ENCODE measurements at regions not wholly inside any gene's neighbourhood (a gene's known extent, or its start where the extent isn't known, plus 50 kb on each side); places are given as distances from the start of the nearest gene placed in this dataset.
"Not testable (repeated sequence)": the region's sequence is repeated elsewhere in the genome, so short reads cannot be mapped to it uniquely, and the experiment has no call there.

- intact Hi-C loops (cut with micrococcal nuclease); H3K27me3 Mint-ChIP-seq (ENCODE audit: insufficient read depth); DNase-seq (ENCODE audit: low spot score); H3K36me3 Mint-ChIP-seq (ENCODE audit: low read depth); H3K9me3 Mint-ChIP-seq; H3K27ac Mint-ChIP-seq; H3K4me3 Mint-ChIP-seq; H3K4me1 Mint-ChIP-seq (ENCODE audit: low read depth): not testable (repeated sequence)
Observed at GRCh38 chr16:18135024-18135423, 201.5 kb downstream of the NPIPA8 start.

- H3K4me3 Mint-ChIP-seq; H3K4me1 Mint-ChIP-seq (ENCODE audit: low read depth); H3K27me3 Mint-ChIP-seq (ENCODE audit: insufficient read depth); H3K9me3 Mint-ChIP-seq; intact Hi-C loops (cut with micrococcal nuclease); H3K36me3 Mint-ChIP-seq (ENCODE audit: low read depth); H3K27ac Mint-ChIP-seq; DNase-seq (ENCODE audit: low spot score): not testable (repeated sequence)
Observed at GRCh38 chr16:18131587-18131986, 204.9 kb downstream of the NPIPA8 start.

DNA sequence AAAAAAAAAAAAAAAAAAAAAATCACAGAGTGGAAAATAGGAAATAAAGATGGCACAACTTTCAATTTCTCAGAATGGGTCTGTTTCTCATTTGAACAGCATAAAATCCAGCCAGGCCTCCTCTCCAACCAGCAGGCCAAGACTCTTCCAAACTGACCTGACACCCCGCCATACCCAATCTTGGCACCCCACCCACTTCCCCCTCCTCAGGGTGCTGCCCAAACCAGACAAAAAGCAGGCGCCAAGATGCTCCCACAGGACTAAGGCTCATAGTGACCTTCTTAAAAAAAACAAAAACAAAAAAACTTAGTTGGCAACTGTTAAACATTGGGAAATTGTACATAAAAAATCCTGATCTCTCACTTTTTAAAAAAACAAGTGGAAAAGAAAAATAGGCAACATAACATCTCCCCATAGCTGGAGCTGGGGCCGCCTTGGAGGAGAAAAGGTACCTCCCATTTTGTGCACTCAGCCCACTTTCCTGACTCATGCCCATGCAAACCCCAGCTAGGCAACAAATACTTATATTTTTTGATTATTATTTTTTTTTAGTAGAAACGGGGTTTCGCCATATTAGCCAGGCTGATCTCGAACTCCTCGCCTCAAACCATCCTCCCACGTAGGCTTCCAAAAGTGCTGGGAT lies 205.9 kb downstream of the NPIPA8 start:
- H3K4me3 Mint-ChIP-seq; DNase-seq (ENCODE audit: low spot score); H3K27ac Mint-ChIP-seq; H3K27me3 Mint-ChIP-seq (ENCODE audit: insufficient read depth); H3K4me1 Mint-ChIP-seq (ENCODE audit: low read depth); H3K36me3 Mint-ChIP-seq (ENCODE audit: low read depth); intact Hi-C loops (cut with micrococcal nuclease); H3K9me3 Mint-ChIP-seq: not testable (repeated sequence)

DNA sequence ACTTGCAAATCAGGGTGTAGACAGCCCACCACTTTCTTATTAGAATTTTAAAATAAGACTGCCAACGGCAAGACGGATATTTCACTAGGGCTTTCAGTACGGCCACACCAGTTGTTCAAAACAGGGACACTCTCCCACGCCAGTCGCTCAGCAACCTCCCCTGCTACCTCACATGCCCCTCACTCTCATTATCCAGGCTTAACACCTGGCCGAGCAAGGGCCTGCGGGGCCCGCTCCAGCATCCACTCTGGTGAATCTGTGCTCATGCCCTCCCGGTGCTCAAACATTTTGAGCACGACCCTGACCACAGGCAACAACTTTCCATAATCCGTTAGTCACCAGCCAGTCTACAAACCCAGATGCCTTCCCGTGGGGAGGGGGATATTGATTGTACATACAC lies 209.5 kb downstream of the NPIPA8 start:
- DNase-seq (ENCODE audit: low spot score); H3K27ac Mint-ChIP-seq; H3K4me3 Mint-ChIP-seq; H3K27me3 Mint-ChIP-seq (ENCODE audit: insufficient read depth); H3K4me1 Mint-ChIP-seq (ENCODE audit: low read depth); H3K36me3 Mint-ChIP-seq (ENCODE audit: low read depth); intact Hi-C loops (cut with micrococcal nuclease); H3K9me3 Mint-ChIP-seq: not testable (repeated sequence)

DNA sequence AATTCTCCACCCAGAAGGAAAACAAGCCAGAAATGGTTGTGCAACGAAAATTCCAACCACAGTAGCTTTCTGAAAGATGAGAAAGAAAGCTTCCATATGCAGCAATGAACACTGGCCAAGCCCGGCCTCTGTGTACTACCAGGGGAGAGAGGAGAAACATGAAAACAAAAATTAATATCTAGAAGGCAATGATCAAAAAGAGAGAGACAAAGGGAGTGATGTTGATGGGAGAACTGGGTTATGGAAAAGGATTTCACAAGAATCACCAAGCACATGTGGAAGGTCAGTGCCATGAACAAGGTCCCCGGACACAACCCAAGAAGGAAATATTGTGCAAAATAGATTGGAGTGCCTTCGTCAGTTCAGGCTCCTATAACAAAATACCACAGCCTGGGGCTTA lies 217.4 kb downstream of the NPIPA8 start:
- H3K4me1 Mint-ChIP-seq (ENCODE audit: low read depth); H3K9me3 Mint-ChIP-seq; DNase-seq (ENCODE audit: low spot score); H3K27me3 Mint-ChIP-seq (ENCODE audit: insufficient read depth); H3K36me3 Mint-ChIP-seq (ENCODE audit: low read depth); H3K4me3 Mint-ChIP-seq; H3K27ac Mint-ChIP-seq; intact Hi-C loops (cut with micrococcal nuclease): not testable (repeated sequence)

GRCh38 chr16:18118684-18119083 lies 217.9 kb downstream of the NPIPA8 start:
- H3K36me3 Mint-ChIP-seq (ENCODE audit: low read depth); H3K9me3 Mint-ChIP-seq; H3K4me1 Mint-ChIP-seq (ENCODE audit: low read depth); DNase-seq (ENCODE audit: low spot score); H3K27ac Mint-ChIP-seq; intact Hi-C loops (cut with micrococcal nuclease); H3K27me3 Mint-ChIP-seq (ENCODE audit: insufficient read depth); H3K4me3 Mint-ChIP-seq: not testable (repeated sequence)

DNA sequence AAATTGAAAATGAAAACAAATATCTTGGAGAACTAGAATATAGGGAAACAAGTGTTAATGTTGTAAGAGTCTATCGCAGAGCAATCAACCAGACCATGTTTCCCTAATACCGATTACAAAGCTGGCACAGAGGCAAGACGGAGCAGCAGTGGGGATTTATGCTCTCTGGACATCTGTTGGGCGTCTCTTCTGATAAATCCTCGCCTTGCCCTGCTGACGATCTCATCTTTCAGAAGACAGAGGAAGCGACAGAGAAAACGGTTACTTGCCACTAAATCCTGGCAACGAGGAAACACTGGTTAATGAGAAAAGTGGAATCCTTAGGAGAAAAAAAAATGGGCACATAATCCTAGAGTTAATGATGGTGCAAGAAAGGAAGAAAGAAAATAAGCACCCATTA lies 218.5 kb downstream of the NPIPA8 start:
- intact Hi-C loops (cut with micrococcal nuclease); H3K4me3 Mint-ChIP-seq; H3K4me1 Mint-ChIP-seq (ENCODE audit: low read depth); H3K9me3 Mint-ChIP-seq; DNase-seq (ENCODE audit: low spot score); H3K36me3 Mint-ChIP-seq (ENCODE audit: low read depth); H3K27ac Mint-ChIP-seq; H3K27me3 Mint-ChIP-seq (ENCODE audit: insufficient read depth): not testable (repeated sequence)

GRCh38 chr16:18104412-18104811 lies 232.1 kb downstream of the NPIPA8 start:
- intact Hi-C loops (cut with micrococcal nuclease); H3K27ac Mint-ChIP-seq; H3K9me3 Mint-ChIP-seq; H3K36me3 Mint-ChIP-seq (ENCODE audit: low read depth); H3K27me3 Mint-ChIP-seq (ENCODE audit: insufficient read depth); H3K4me3 Mint-ChIP-seq; DNase-seq (ENCODE audit: low spot score); H3K4me1 Mint-ChIP-seq (ENCODE audit: low read depth): not testable (repeated sequence)

- H3K9me3 Mint-ChIP-seq; H3K27me3 Mint-ChIP-seq (ENCODE audit: insufficient read depth); intact Hi-C loops (cut with micrococcal nuclease); H3K4me1 Mint-ChIP-seq (ENCODE audit: low read depth); H3K36me3 Mint-ChIP-seq (ENCODE audit: low read depth); DNase-seq (ENCODE audit: low spot score); H3K27ac Mint-ChIP-seq; H3K4me3 Mint-ChIP-seq: not testable (repeated sequence)
Observed at GRCh38 chr16:18101077-18101476, 235.5 kb downstream of the NPIPA8 start.

- H3K27me3 Mint-ChIP-seq (ENCODE audit: insufficient read depth); H3K4me3 Mint-ChIP-seq; DNase-seq (ENCODE audit: low spot score); H3K4me1 Mint-ChIP-seq (ENCODE audit: low read depth); H3K27ac Mint-ChIP-seq; intact Hi-C loops (cut with micrococcal nuclease); H3K36me3 Mint-ChIP-seq (ENCODE audit: low read depth); H3K9me3 Mint-ChIP-seq: not testable (repeated sequence)
Observed at GRCh38 chr16:18092605-18093004, 243.9 kb downstream of the NPIPA8 start.

DNA sequence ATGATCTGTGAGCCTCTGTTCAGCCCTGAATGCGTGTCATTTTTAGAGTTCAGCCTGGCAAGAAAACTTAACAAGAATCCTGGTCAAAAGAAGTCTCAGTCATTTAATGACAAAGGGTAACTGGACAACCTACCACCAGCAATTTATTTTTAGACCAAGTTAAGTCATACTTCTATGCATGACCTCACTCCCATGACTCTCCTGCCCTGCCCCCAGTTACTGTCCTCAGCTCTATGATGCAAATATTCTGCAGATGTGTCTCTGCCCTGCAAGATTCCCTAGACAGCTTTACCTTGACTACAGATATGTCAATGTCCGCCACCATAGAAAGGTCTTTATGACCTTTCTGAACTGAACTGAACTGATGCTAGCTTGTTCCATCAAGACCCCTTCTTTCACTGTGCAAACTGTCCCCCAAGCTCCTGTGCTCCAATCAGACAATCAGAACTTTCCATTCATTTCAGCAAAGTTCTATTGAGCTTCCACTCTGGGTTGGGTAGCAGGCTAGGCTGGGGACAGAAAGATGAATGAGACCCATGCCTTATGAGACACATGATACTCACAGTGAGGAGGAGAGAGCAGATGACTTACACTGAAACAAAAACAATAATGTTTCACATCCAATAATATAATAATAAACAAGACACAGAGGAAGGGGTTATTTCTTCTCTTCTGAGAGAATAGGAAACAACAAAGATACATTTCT lies 255.7 kb downstream of the NPIPA8 start:
- H3K9me3 Mint-ChIP-seq; H3K36me3 Mint-ChIP-seq (ENCODE audit: low read depth); H3K4me3 Mint-ChIP-seq; H3K27ac Mint-ChIP-seq; DNase-seq (ENCODE audit: low spot score); H3K27me3 Mint-ChIP-seq (ENCODE audit: insufficient read depth); intact Hi-C loops (cut with micrococcal nuclease); H3K4me1 Mint-ChIP-seq (ENCODE audit: low read depth): not testable (repeated sequence)

DNA sequence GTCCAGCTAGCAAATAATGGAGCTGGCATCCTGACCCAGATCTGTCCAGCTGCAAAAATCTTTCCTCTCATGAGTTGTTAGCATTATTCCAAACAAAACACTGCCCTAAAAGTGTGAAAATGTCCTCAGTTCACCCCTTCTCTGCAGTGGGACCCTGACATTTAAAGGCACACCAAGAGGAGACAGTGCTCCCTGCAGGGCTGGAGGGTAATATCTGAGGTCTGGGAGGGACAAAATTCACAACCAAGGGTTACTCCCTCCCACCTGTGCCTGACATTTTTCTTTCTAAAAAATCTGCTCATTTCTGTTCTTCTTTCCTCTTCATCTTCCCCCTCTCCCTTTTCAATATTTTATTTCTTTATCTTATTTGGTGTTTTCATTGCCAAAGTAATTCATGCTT lies 258.6 kb downstream of the NPIPA8 start:
- intact Hi-C loops (cut with micrococcal nuclease); DNase-seq (ENCODE audit: low spot score); H3K27ac Mint-ChIP-seq; H3K4me1 Mint-ChIP-seq (ENCODE audit: low read depth); H3K4me3 Mint-ChIP-seq; H3K36me3 Mint-ChIP-seq (ENCODE audit: low read depth); H3K27me3 Mint-ChIP-seq (ENCODE audit: insufficient read depth); H3K9me3 Mint-ChIP-seq: not testable (repeated sequence)

- Mint-ChIP-seq H3K36me3 (ENCODE audit: low read depth) (no peaks in the 10 kb centered on the region), H3K27me3 (ENCODE audit: insufficient read depth) (no peaks in the 10 kb centered on the region), H3K9me3 (peaks cover 6% of the 10 kb centered on the region), H3K27ac (no peak overlapping the region), H3K4me1 (ENCODE audit: low read depth) (no peaks in the 10 kb centered on the region), H3K4me3 (no peak overlapping the region)
- intact Hi-C loops (cut with micrococcal nuclease): no loop called here
- no peak for DNase-seq (ENCODE audit: low spot score)
Observed at GRCh38 chr16:18072161-18072560, 264.4 kb downstream of the NPIPA8 start.

- H3K27me3 Mint-ChIP-seq (ENCODE audit: insufficient read depth): no peaks in the 10 kb centered on the region
- no peak for DNase-seq (ENCODE audit: low spot score)
- H3K36me3 Mint-ChIP-seq (ENCODE audit: low read depth): no peaks in the 10 kb centered on the region
- no peak overlapping the region for H3K4me3 Mint-ChIP-seq
- no peaks in the 10 kb centered on the region for H3K4me1 Mint-ChIP-seq (ENCODE audit: low read depth)
- H3K9me3 Mint-ChIP-seq: peaks cover 6% of the 10 kb centered on the region
- intact Hi-C loops (cut with micrococcal nuclease): no loop called here
- no peak overlapping the region for H3K27ac Mint-ChIP-seq
Observed at GRCh38 chr16:18069683-18070082, 266.9 kb downstream of the NPIPA8 start.

Data from activated T-helper 1 cell treated with anti-CD3 and anti-CD28 coated beads, Interleukin-12 subunit alpha, Interleukin-12 subunit beta, Interleukin-2, Interleukin-4 antibody, amounts not matched to agents 30 ng/mL and 10 ng/mL and 1 ng/mL, durations not matched to agents 14 hours and 24 hours and 36 hours (primary cell).